Aorta (tissue), 5 donors: ENCODE measurements at regions not wholly inside any gene's neighbourhood (a gene's known extent, or its start where the extent isn't known, plus 50 kb on each side); places are given as distances from the start of the nearest gene placed in this dataset.

Experiments used
- ATAC-seq: fragments of 200-7000 bp; cut with Tn5 transposase; one replicate; pipeline ENCODE4 v1.9.1; 2022; ENCODE audit warnings: moderate library complexity; ENCODE audit not compliant: low FRiP score
- DNase-seq, 2 donors: peaks; one replicate each; pipeline ENCODE4 v3.0.0-alpha.2; 2020
- H3K27ac ChIP-seq, 2 donors: one replicate each; pipeline ENCODE4 v1.5.1; 2013; ENCODE audit warnings: low read length in 2 of 2, mild to moderate bottlenecking in 2 of 2, moderate library complexity in 2 of 2, control low read depth in 1 of 2, inconsistent platforms in 1 of 2, low read depth in 1 of 2
- H3K27me3 ChIP-seq, 2 donors: one replicate each; pipeline ENCODE4 v1.6.1; 2013; ENCODE audit warnings: control low read depth in 1 of 2, low read length in 1 of 2, mild to moderate bottlenecking in 1 of 2, moderate library complexity in 1 of 2; ENCODE audit not compliant: insufficient read depth in 2 of 2, control insufficient read depth in 1 of 2
- H3K36me3 ChIP-seq, 2 donors: one replicate each; pipeline ENCODE4 v1.6.1; 2013; ENCODE audit warnings: control low read depth in 1 of 2, low read length in 1 of 2, mild to moderate bottlenecking in 1 of 2; ENCODE audit not compliant: insufficient read depth in 2 of 2, control insufficient read depth in 1 of 2
- H3K4me1 ChIP-seq, 2 donors: one replicate each; pipeline ENCODE4 v1.6.1; 2013; ENCODE audit warnings: low read length in 2 of 2, control low read depth in 1 of 2, mild to moderate bottlenecking in 1 of 2, moderate library complexity in 1 of 2; ENCODE audit not compliant: insufficient read depth in 2 of 2, control insufficient read depth in 1 of 2
- H3K4me3 ChIP-seq, 2 donors: one replicate each; pipeline ENCODE4 v1.5.1; 2013; ENCODE audit warnings: low read length in 2 of 2, control low read depth in 1 of 2, mild to moderate bottlenecking in 1 of 2
- H3K9me3 ChIP-seq: one replicate; pipeline ENCODE4 v1.6.1; 2013; ENCODE audit warnings: mild to moderate bottlenecking, low read length; ENCODE audit not compliant: control insufficient read depth
- WGBS, 2 donors: extraction: QIAGEN DNeasy Blood & Tissue Kit; methylation state at CpG; one replicate each; pipeline ENCODE4 v1.1.7; 2013; 5-methylcytosine and 5-hydroxymethylcytosine counted together
- intact Hi-C, 2 donors: fragments of 100-400 bp; cut with DNase I; formaldehyde crosslinking; loops; one replicate each; pipeline versions ENCODE4 v1.14.2 to v1.15.0; 2022
- donor health status: healthy with polysubstance abuse.
- donor health status: Bipolar disorder and iron deficiency.
- donor health status: DM: no; HTN: no; CAD: no.
- donor health status: DM: no; HTN: no; CAD: no.
- donor health status: DM: yes; HTN: yes; CAD: no.

GRCh38 chr3:18968120-18968519, 180.2 kb upstream of the KCNH8 start:
- intact Hi-C loops: no loop called here

GRCh38 chr3:18965781-18966180, 182.5 kb upstream of the KCNH8 start:
- ATAC-seq (no peak), DNase-seq (no peak)
- H3K4me3 ChIP-seq: no peak overlapping the region
- no peaks in the 10 kb centered on the region for H3K36me3 ChIP-seq
- H3K27ac ChIP-seq: no peak overlapping the region
- intact Hi-C loops: no loop called here
- H3K4me1 ChIP-seq: no peaks in the 10 kb centered on the region
- 75% methylated on average over 2 of the region's 2 CpGs for WGBS, 2 donors
- no peaks in the 10 kb centered on the region for H3K9me3 ChIP-seq
- H3K27me3 ChIP-seq: no peaks in the 10 kb centered on the region

More at GRCh38 chr3:18968120-18968519, 180.2 kb upstream of the KCNH8 start:
- H3K4me1 ChIP-seq: no peaks in the 10 kb centered on the region
- 48 to 59% methylated on average over 3 of the region's 3 CpGs for WGBS, 2 donors
- no peaks in the 10 kb centered on the region for H3K36me3 ChIP-seq
- no peaks in the 10 kb centered on the region for H3K27me3 ChIP-seq
- H3K4me3 ChIP-seq: no peak overlapping the region
- H3K27ac ChIP-seq: no peak overlapping the region
- ATAC-seq (no peak), DNase-seq (no peak)
- H3K9me3 ChIP-seq: no peaks in the 10 kb centered on the region

- 64 to 67% methylated on average over 3 of the region's 3 CpGs for WGBS, 2 donors
- H3K4me3 ChIP-seq: no peak overlapping the region
- intact Hi-C loops: no loop called here
- no peaks in the 10 kb centered on the region for H3K27me3 ChIP-seq
- no peaks in the 10 kb centered on the region for H3K4me1 ChIP-seq
- DNase-seq: no peak
- ATAC-seq: no peak
- no peaks in the 10 kb centered on the region for H3K36me3 ChIP-seq
- H3K9me3 ChIP-seq: no peaks in the 10 kb centered on the region
- H3K27ac ChIP-seq: no peak overlapping the region
These were observed 183.7 kb upstream of the KCNH8 start for GRCh38 chr3:18964640-18965039.

GRCh38 chr3:18951333-18951732, 197.0 kb upstream of the KCNH8 start:
- no peak for ATAC-seq
- H3K4me1 ChIP-seq: no peaks in the 10 kb centered on the region
- H3K36me3 ChIP-seq: no peaks in the 10 kb centered on the region
- intact Hi-C loops: no loop called here
- no peaks in the 10 kb centered on the region for H3K27me3 ChIP-seq
- H3K4me3 ChIP-seq: no peak overlapping the region
- H3K27ac ChIP-seq: no peak overlapping the region
- 79% methylated on average over 5 of the region's 5 CpGs for WGBS, 2 donors
- DNase-seq: no peak
- no peaks in the 10 kb centered on the region for H3K9me3 ChIP-seq

- no peak for ATAC-seq
- no peak for DNase-seq
- Histone ChIP-seq H3K4me1 (no peaks in the 10 kb centered on the region), H3K27me3 (no peaks in the 10 kb centered on the region), H3K4me3 (no peak overlapping the region), H3K27ac (no peak overlapping the region), H3K9me3 (peaks cover 4% of the 10 kb centered on the region), H3K36me3 (no peaks in the 10 kb centered on the region)
- intact Hi-C loops: no loop called here
- WGBS, 2 donors: 33 to 53% methylated on average over 2 of the region's 2 CpGs
These were observed 201.8 kb upstream of the KCNH8 start for GRCh38 chr3:18946524-18946923.

- H3K36me3 ChIP-seq: no peaks in the 10 kb centered on the region
- H3K27ac ChIP-seq: no peak overlapping the region
- ATAC-seq: no peak
- no peaks in the 10 kb centered on the region for H3K4me1 ChIP-seq
- H3K4me3 ChIP-seq: no peak overlapping the region
- H3K27me3 ChIP-seq: no peaks in the 10 kb centered on the region
- no peaks in the 10 kb centered on the region for H3K9me3 ChIP-seq
- intact Hi-C loops: no loop called here
- DNase-seq: no peak
These were observed 210.7 kb upstream of the KCNH8 start for GRCh38 chr3:18937574-18937973.

GRCh38 chr3:18919158-18919557, 229.2 kb upstream of the KCNH8 start:
- WGBS, 2 donors: 79 to 85% methylated on average over 1 of the region's 1 CpG
- no peak for ATAC-seq
- no peak for DNase-seq
- intact Hi-C loops: no loop called here
- H3K27ac ChIP-seq: no peak overlapping the region
- no peaks in the 10 kb centered on the region for H3K36me3 ChIP-seq
- H3K9me3 ChIP-seq: no peaks in the 10 kb centered on the region
- H3K4me1 ChIP-seq: no peaks in the 10 kb centered on the region
- H3K4me3 ChIP-seq: no peak overlapping the region
- H3K27me3 ChIP-seq: no peaks in the 10 kb centered on the region

- ATAC-seq: no peak
- H3K27me3 ChIP-seq: no peaks in the 10 kb centered on the region
- no peaks in the 10 kb centered on the region for H3K9me3 ChIP-seq
- no peak overlapping the region for H3K27ac ChIP-seq
- H3K4me3 ChIP-seq: no peak overlapping the region
- no peaks in the 10 kb centered on the region for H3K4me1 ChIP-seq
- WGBS, 2 donors: 69 to 75% methylated on average over 1 of the region's 1 CpG
- H3K36me3 ChIP-seq: no peaks in the 10 kb centered on the region
- intact Hi-C loops: no loop called here
- DNase-seq: no peak
These were observed 230.4 kb upstream of the KCNH8 start for GRCh38 chr3:18917923-18918322.

- intact Hi-C loops: no loop called here
These were observed 246.1 kb upstream of the KCNH8 start for GRCh38 chr3:18902081-18902793.

More at GRCh38 chr3:18902081-18902793, 246.1 kb upstream of the KCNH8 start:
- Histone ChIP-seq H3K4me3 (no peak overlapping the region), H3K4me1 (no peaks in the 10 kb centered on the region), H3K27me3 (no peaks in the 10 kb centered on the region), H3K9me3 (no peaks in the 10 kb centered on the region), H3K36me3 (no peaks in the 10 kb centered on the region), H3K27ac (no peak overlapping the region)
- no peak for DNase-seq
- WGBS, 2 donors: 76 to 79% methylated on average over 2 of the region's 2 CpGs
- ATAC-seq: no peak
